Mammary epithelial cell (primary cell): ENCODE measurements at regions not wholly inside any gene's neighbourhood (a gene's known extent, or its start where the extent isn't known, plus 50 kb on each side); places are given as distances from the start of the nearest gene placed in this dataset.

ENCODE experiments used
- CTCF ChIP-seq, 2 donors: IDR thresholded peaks in 1 of 2; conservative IDR thresholded peaks in 1 of 2; 2 replicates each; pipeline ENCODE4 v1.5.1; 2011 to 2012; ENCODE audit warnings: inconsistent platforms in 2 of 2, low read length in 2 of 2, mild to moderate bottlenecking in 2 of 2, control low read depth in 1 of 2, low read depth in 1 of 2; ENCODE audit not compliant: insufficient read depth in 1 of 2; ENCODE audit errors: extremely low read depth in 1 of 2
- EZH2 ChIP-seq: IDR thresholded peaks from 2 replicates; pipeline ENCODE4 v1.6.1; 2012; ENCODE audit warnings: low read length, inconsistent platforms, borderline replicate concordance

DNA sequence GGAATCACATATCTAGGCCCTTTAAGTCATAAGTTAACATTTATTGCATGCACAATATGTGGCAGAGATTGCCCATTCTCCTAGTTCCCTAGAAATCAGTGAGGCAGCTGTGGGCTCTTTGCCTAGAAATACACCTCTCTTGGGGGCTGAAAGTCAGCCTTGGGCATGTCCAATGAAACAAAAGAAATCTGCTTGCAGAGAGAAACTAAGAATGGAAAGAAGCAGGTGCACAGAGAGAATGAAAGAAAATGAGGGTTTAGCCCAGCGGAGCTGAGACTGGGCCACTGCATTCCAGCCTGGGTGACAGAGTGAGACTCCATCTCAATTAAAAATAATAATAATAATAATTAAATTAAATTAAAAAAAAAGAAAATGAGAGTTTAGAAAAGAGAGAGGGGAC, 57.3 kb upstream of the DAB2 start:
- TF ChIP-seq EZH2 = no peak
- TF ChIP-seq CTCF (conservative IDR thresholded peaks at IDR 0.05 in 1 of 2, IDR thresholded peaks at IDR 0.05 in 1 of 2; ENCODE audit: extremely low read depth in 1 of 2, insufficient read depth in 1 of 2, low read depth in 1 of 2, low read length in 2 of 2) = no peak
